HL-60 (cell line): ENCODE measurements at regions not wholly inside any gene's neighbourhood (a gene's known extent, or its start where the extent isn't known, plus 50 kb on each side); places are given as distances from the start of the nearest gene placed in this dataset.

ENCODE experiments used
- CTCF ChIP-seq: IDR thresholded peaks from one replicate; pipeline ENCODE4 v1.5.1; 2011; ENCODE audit warnings: low read length, control low read depth, inconsistent platforms; ENCODE audit not compliant: insufficient read depth
- POLR2AphosphoS5 ChIP-seq: IDR thresholded peaks from 2 replicates; pipeline ENCODE4 v1.6.1; 2012; ENCODE audit warnings: low read depth
- REST ChIP-seq: IDR thresholded peaks from 2 replicates; pipeline ENCODE4 v1.6.1; 2012; ENCODE audit warnings: low read depth; ENCODE audit not compliant: insufficient replicate concordance

- no peak for TF ChIP-seq CTCF
- TF ChIP-seq POLR2AphosphoS5, result no peak
- no peak for TF ChIP-seq REST
These were observed 404.2 kb downstream of the KCNRG start for GRCh38 chr13:50419331-50419865.
